ENCODE measurements at regions not wholly inside any gene's neighbourhood (a gene's known extent, or its start where the extent isn't known, plus 50 kb on each side); places are given as distances from the start of the nearest gene placed in this dataset.
"Not testable (repeated sequence)": the region's sequence is repeated elsewhere in the genome, so short reads cannot be mapped to it uniquely, and the experiment has no call there.

DNA sequence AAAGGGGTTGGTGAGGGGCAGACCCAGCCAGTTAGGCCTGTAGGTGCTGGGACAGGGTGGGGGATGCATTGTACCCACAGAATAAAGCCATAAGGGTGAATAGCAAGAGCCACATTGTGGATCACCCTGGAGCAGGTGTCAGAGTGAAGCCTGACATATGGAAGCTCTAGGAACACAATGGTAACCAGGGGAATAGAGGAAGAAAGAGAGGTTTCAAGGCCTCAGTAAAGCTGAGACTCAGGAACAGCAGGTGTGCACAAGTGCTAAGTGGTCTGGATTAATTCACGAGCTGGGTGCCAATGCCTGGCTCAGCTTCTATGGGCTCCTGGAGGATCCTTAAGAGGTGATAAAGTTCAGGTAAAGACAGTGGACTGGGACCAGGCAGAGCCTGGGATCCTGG lies 323.7 kb upstream of the CTNNB1 start:
- H3K36me3 ChIP-seq (replicated peaks): no peaks in the 10 kb centered on the region
- H3K4me3 ChIP-seq: no peak overlapping the region
- in situ Hi-C loops (cut with MboI; ENCODE audit: low sequenced_read_pairs): no loop called here
- no peaks in the 10 kb centered on the region for H3K27me3 ChIP-seq (ENCODE audit: low read depth)
- H3K4me1 ChIP-seq: no peaks in the 10 kb centered on the region
- no peaks in the 10 kb centered on the region for H3K9me3 ChIP-seq
- no peak for DNase-seq (ENCODE audit: low spot score in 2 of 2)

GRCh38 chr3:40876009-40876408 lies 323.3 kb upstream of the CTNNB1 start:
- in situ Hi-C loops (cut with MboI; ENCODE audit: low sequenced_read_pairs): no loop called here
- no peaks in the 10 kb centered on the region for H3K36me3 ChIP-seq (replicated peaks)

GRCh38 chr3:40876496-40876895 lies 322.8 kb upstream of the CTNNB1 start:
- Histone ChIP-seq H3K9me3 (no peaks in the 10 kb centered on the region), H3K36me3 (replicated peaks) (no peaks in the 10 kb centered on the region), H3K4me3 (no peak overlapping the region), H3K27me3 (ENCODE audit: low read depth) (no peaks in the 10 kb centered on the region), H3K4me1 (no peaks in the 10 kb centered on the region)
- in situ Hi-C loops (cut with MboI; ENCODE audit: low sequenced_read_pairs): no loop called here
- no peak for DNase-seq (ENCODE audit: low spot score in 2 of 2)

More at GRCh38 chr3:40876009-40876408, 323.3 kb upstream of the CTNNB1 start:
- DNase-seq (ENCODE audit: low spot score in 2 of 2): no peak
- H3K27me3 ChIP-seq (ENCODE audit: low read depth): no peaks in the 10 kb centered on the region
- H3K4me3 ChIP-seq: no peak overlapping the region
- H3K4me1 ChIP-seq: no peaks in the 10 kb centered on the region
- H3K9me3 ChIP-seq: no peaks in the 10 kb centered on the region

- Histone ChIP-seq H3K9me3 (no peaks in the 10 kb centered on the region), H3K4me3 (no peak overlapping the region), H3K27me3 (ENCODE audit: low read depth) (no peaks in the 10 kb centered on the region), H3K4me1 (no peaks in the 10 kb centered on the region), H3K36me3 (replicated peaks) (no peaks in the 10 kb centered on the region)
- DNase-seq (ENCODE audit: low spot score in 2 of 2): no peak
- in situ Hi-C loops (cut with MboI; ENCODE audit: low sequenced_read_pairs): no loop called here
These were observed 321.5 kb upstream of the CTNNB1 start for GRCh38 chr3:40877631-40878463.

DNA sequence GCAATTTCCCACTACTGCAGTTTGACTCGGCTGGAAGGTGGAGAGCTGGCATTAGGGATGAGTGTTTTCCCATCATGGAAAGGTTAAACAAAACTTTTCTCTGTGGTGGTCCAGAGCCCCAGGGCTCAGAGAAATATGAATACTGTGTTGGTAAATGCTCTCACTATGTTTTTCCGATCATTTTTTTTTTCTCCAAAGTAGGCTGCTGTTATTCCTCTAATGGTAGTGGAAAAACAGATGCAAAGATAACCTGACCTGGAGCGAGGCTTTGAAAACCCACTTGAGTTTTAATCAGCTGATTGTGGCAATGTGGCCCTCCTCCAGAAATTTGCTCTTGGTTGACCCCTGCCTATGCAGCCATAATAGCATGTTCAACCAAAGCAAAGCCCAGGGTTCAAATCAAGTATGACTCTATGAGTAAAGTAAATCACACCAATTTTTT lies 320.8 kb upstream of the CTNNB1 start:
- H3K36me3 ChIP-seq (replicated peaks): no peaks in the 10 kb centered on the region
- in situ Hi-C loops (cut with MboI; ENCODE audit: low sequenced_read_pairs): no loop called here
- no peaks in the 10 kb centered on the region for H3K4me1 ChIP-seq
- H3K9me3 ChIP-seq: no peaks in the 10 kb centered on the region
- no peak overlapping the region for H3K4me3 ChIP-seq
- DNase-seq (ENCODE audit: low spot score in 2 of 2): no peak
- no peaks in the 10 kb centered on the region for H3K27me3 ChIP-seq (ENCODE audit: low read depth)

- no peaks in the 10 kb centered on the region for H3K36me3 ChIP-seq (replicated peaks)
- in situ Hi-C loops (cut with MboI; ENCODE audit: low sequenced_read_pairs): no loop called here
- no peaks in the 10 kb centered on the region for H3K27me3 ChIP-seq (ENCODE audit: low read depth)
- DNase-seq (ENCODE audit: low spot score in 2 of 2): no peak
- no peaks in the 10 kb centered on the region for H3K9me3 ChIP-seq
- H3K4me3 ChIP-seq: no peak overlapping the region
- no peaks in the 10 kb centered on the region for H3K4me1 ChIP-seq
These were observed 313.9 kb upstream of the CTNNB1 start for GRCh38 chr3:40885430-40885829.

DNA sequence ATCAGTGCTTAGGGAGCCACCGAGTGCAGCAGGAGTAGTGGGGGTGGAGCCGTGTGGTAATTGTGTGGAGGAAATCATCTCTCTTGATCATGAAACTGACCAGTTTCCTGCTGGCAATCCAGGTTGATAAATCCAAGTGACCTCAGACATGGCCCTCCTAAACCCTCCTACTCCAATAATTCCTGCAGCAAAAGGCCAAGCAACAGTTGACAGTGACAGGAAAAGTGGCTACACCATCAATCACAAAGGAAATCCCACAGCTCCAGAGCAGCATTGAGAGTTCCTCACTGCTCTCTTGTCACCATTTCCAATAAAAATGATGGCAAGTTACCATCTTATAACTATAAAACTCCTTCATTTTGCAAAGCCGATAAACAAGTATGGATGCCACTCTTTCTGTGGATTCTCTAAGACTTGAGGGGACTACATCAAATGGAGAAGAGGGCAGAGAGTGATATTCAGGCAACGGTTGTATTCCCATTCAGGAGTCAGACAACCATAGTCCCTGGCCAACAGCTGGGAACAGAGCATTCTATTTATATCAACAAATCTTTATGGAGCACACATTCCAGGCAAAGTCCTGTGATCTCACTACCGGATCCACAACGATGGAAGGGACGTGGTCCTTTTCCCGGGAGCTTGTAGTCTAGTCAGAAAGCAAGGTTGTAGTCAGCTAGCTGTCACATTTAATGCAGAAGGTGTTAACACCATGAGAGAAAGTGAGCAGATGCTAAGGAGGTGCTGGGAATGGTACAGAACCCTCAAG lies 312.5 kb upstream of the CTNNB1 start:
- in situ Hi-C loops (cut with MboI; ENCODE audit: low sequenced_read_pairs): no loop called here
- H3K4me3 ChIP-seq: no peak overlapping the region
- no peaks in the 10 kb centered on the region for H3K27me3 ChIP-seq (ENCODE audit: low read depth)
- no peaks in the 10 kb centered on the region for H3K36me3 ChIP-seq (replicated peaks)
- DNase-seq (ENCODE audit: low spot score in 2 of 2): no peak
- H3K9me3 ChIP-seq: no peaks in the 10 kb centered on the region
- no peaks in the 10 kb centered on the region for H3K4me1 ChIP-seq

- DNase-seq (ENCODE audit: low spot score in 2 of 2): no peak
- Histone ChIP-seq H3K4me3 (no peak overlapping the region), H3K9me3 (no peaks in the 10 kb centered on the region), H3K4me1 (peaks cover 8% of the 10 kb centered on the region), H3K27me3 (ENCODE audit: low read depth) (no peaks in the 10 kb centered on the region), H3K36me3 (replicated peaks) (no peaks in the 10 kb centered on the region)
- in situ Hi-C loops (cut with MboI; ENCODE audit: low sequenced_read_pairs): no loop called here
These were observed 308.1 kb upstream of the CTNNB1 start for GRCh38 chr3:40891186-40891585.

GRCh38 chr3:40895109-40895508 lies 304.2 kb upstream of the CTNNB1 start:
- no peak overlapping the region for H3K4me3 ChIP-seq
- in situ Hi-C loops (cut with MboI; ENCODE audit: low sequenced_read_pairs): no loop called here
- no peaks in the 10 kb centered on the region for H3K27me3 ChIP-seq (ENCODE audit: low read depth)
- peaks cover 8% of the 10 kb centered on the region for H3K4me1 ChIP-seq
- H3K9me3 ChIP-seq: no peaks in the 10 kb centered on the region
- H3K36me3 ChIP-seq (replicated peaks): no peaks in the 10 kb centered on the region
- DNase-seq (ENCODE audit: low spot score in 2 of 2): no peak

GRCh38 chr3:40899286-40899712 lies 300.0 kb upstream of the CTNNB1 start:
- H3K36me3 ChIP-seq (replicated peaks): no peaks in the 10 kb centered on the region
- H3K4me3 ChIP-seq: no peak overlapping the region
- in situ Hi-C loops (cut with MboI; ENCODE audit: low sequenced_read_pairs): no loop called here
- H3K27me3 ChIP-seq (ENCODE audit: low read depth): no peaks in the 10 kb centered on the region
- H3K4me1 ChIP-seq: no peaks in the 10 kb centered on the region
- no peak for DNase-seq (ENCODE audit: low spot score in 2 of 2)
- no peaks in the 10 kb centered on the region for H3K9me3 ChIP-seq

DNA sequence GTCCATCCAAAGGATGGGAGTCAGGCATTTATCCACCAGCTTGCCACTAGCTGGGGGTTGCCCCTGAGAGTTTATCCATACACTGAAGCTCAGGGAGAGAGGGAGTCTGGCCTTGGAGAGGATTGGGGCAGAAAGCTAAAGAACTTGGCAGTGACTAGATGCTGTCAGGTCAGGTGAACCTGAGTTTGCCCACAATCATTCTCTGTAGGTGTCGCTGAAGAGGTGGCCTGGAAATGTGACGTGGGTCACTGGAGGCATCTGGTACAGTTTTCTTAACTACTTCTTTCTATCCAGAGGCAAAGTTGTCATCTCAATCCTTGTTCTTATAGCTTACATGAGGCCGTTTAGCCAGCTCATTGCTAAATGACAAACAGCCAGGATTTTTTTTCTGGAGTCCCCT lies 298.0 kb upstream of the CTNNB1 start:
- DNase-seq (ENCODE audit: low spot score in 2 of 2): no peak
- in situ Hi-C loops (cut with MboI; ENCODE audit: low sequenced_read_pairs): no loop called here

DNA sequence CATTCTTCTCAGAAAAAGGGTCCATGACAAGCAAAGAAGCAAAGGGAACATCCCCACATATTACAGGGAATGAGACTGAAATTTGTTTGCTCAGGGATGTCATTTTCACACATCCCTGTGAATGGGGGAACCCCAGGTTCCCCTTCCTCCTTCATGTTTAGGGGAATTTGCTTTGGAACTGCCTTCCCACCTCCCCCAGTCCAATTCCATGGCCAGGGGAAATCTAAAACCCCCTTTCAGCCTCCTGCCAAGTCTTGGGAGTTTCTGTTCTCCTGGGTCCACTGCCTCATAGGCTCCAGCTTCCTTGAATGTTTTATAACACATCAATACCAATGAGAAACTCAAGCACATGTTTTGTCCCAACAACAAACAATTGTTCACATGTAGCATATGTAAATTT lies 297.5 kb upstream of the CTNNB1 start:
- Histone ChIP-seq H3K4me1 (no peaks in the 10 kb centered on the region), H3K27me3 (ENCODE audit: low read depth) (no peaks in the 10 kb centered on the region), H3K9me3 (no peaks in the 10 kb centered on the region), H3K4me3 (no peak overlapping the region), H3K36me3 (replicated peaks) (no peaks in the 10 kb centered on the region)
- DNase-seq (ENCODE audit: low spot score in 2 of 2): no peak
- in situ Hi-C loops (cut with MboI; ENCODE audit: low sequenced_read_pairs): no loop called here

More for the DNA sequence above, 298.0 kb upstream of the CTNNB1 start:
- H3K36me3 ChIP-seq (replicated peaks): no peaks in the 10 kb centered on the region
- no peaks in the 10 kb centered on the region for H3K4me1 ChIP-seq
- H3K27me3 ChIP-seq (ENCODE audit: low read depth): no peaks in the 10 kb centered on the region
- H3K9me3 ChIP-seq: no peaks in the 10 kb centered on the region
- no peak overlapping the region for H3K4me3 ChIP-seq

- DNase-seq (ENCODE audit: low spot score in 2 of 2); H3K27me3 ChIP-seq (ENCODE audit: low read depth); H3K4me3 ChIP-seq; H3K36me3 ChIP-seq (replicated peaks); H3K4me1 ChIP-seq; H3K9me3 ChIP-seq; in situ Hi-C loops (cut with MboI; ENCODE audit: low sequenced_read_pairs): not testable (repeated sequence)
These were observed 291.3 kb upstream of the CTNNB1 start for GRCh38 chr3:40907907-40908465.

GRCh38 chr3:40908612-40909011 lies 290.7 kb upstream of the CTNNB1 start:
- in situ Hi-C loops (cut with MboI; ENCODE audit: low sequenced_read_pairs): no loop called here
- no peaks in the 10 kb centered on the region for H3K9me3 ChIP-seq
- no peak for DNase-seq (ENCODE audit: low spot score in 2 of 2)
- H3K4me1 ChIP-seq: no peaks in the 10 kb centered on the region
- H3K36me3 ChIP-seq (replicated peaks): no peaks in the 10 kb centered on the region
- no peak overlapping the region for H3K4me3 ChIP-seq
- no peaks in the 10 kb centered on the region for H3K27me3 ChIP-seq (ENCODE audit: low read depth)
